T-helper 1 cell treated with Interleukin-12 subunit alpha and Interleukin-12 subunit beta and Interleukin-4 antibody, amounts not matched to agents 30 ng/mL and 1 ng/mL, for 36 hours (primary cell): ENCODE measurements at regions not wholly inside any gene's neighbourhood (a gene's known extent, or its start where the extent isn't known, plus 50 kb on each side); places are given as distances from the start of the nearest gene placed in this dataset.

ENCODE experiments used
- intact Hi-C: fragments of 100-400 bp; cut with micrococcal nuclease; formaldehyde crosslinking; loops from one replicate; pipeline ENCODE4 v1.15.1; 2024

DNA sequence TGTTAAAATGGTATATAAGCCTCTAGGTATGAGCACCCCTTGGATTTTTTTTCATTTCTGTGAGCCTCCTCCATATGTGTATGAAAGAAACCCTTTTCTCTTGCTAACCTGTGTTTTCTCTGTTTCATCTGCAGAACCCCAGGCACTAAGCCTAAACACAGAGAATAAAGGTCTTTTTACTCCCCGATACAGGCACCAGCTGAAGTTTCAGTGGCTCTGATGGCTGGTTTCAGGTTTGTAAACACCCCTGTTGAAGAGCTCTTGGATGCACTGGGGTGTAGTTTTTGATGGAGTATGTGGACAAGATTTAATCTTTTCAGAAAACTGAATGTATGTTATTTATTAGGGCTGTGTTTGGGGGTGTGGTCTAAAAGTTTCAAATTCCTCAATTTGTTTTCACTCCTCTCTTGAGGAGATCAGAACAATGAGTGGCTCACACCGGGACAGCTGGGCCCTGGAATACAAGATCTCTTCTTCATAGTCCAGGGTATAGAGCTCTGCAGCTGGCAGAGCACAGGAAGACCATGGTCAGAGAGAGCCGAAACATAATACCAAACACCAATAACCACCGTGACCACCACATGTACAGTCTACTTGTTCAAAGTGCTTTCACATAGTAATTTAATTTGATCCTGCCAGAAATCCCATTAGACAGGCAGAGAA, 50.2 kb upstream of the VTCN1 start:
- intact Hi-C loops = no loop called here
